Thyroid gland (tissue), 4 donors: ENCODE measurements at regions not wholly inside any gene's neighbourhood (a gene's known extent, or its start where the extent isn't known, plus 50 kb on each side); places are given as distances from the start of the nearest gene placed in this dataset.

ENCODE experiments used
- DNase-seq, 2 donors: peaks; one replicate each; pipeline ENCODE4 v3.0.0-alpha.2; 2019
- H3K27ac ChIP-seq, 3 donors: fragments of 200-600 bp; sonication (generic); 1 replicate in 2 of 3; 2 replicates in 1 of 3; pipeline ENCODE4 v1.5.1; 2016 to 2019; ENCODE audit warnings: mild to moderate bottlenecking in 1 of 3, moderate library complexity in 1 of 3
- H3K27me3 ChIP-seq: fragments of 200-600 bp; sonication (generic); one replicate; pipeline ENCODE4 v1.5.1; 2019
- H3K36me3 ChIP-seq, 2 donors: fragments of 200-600 bp; sonication (generic); one replicate each; pipeline ENCODE4 v1.5.1; 2016 to 2019
- H3K4me1 ChIP-seq, 2 donors: fragments of 200-600 bp; sonication (generic); one replicate each; pipeline ENCODE4 v1.5.1; 2017 to 2019
- H3K4me3 ChIP-seq, 3 donors: fragments of 200-600 bp; sonication (generic); replicated peaks in 1 of 3; 1 replicate in 2 of 3; 2 replicates in 1 of 3; pipeline ENCODE4 v1.5.1; 2016; ENCODE audit warnings: mild to moderate bottlenecking in 1 of 3
- H3K9me3 ChIP-seq: fragments of 200-600 bp; sonication (generic); one replicate; pipeline ENCODE4 v1.5.1; 2017
- CTCF ChIP-seq, 6 experiments: fragments of 200-600 bp in 3 of 6; fragments of 450-650 bp in 3 of 6; sonication (generic) in 3 of 6; IDR thresholded peaks; one replicate each; pipeline ENCODE4 v1.5.1; 2016 to 2019; ENCODE audit warnings: antibody characterized with exemption in 6 of 6, mild to moderate bottlenecking in 2 of 6, inconsistent platforms in 1 of 6, moderate library complexity in 1 of 6
- POLR2A ChIP-seq, 2 donors: fragments of 450-650 bp; IDR thresholded peaks; one replicate each; pipeline ENCODE4 v1.6.1; 2017; ENCODE audit warnings: antibody characterized with exemption in 2 of 2, mild to moderate bottlenecking in 2 of 2, moderate library complexity in 1 of 2
- WGBS, 2 donors: methylation state at CpG; one replicate each; pipeline ENCODE4 v1.1.5; 2017; 5-methylcytosine and 5-hydroxymethylcytosine counted together
- intact Hi-C: fragments of 100-400 bp; cut with DNase I; formaldehyde crosslinking; loops from one replicate; pipeline ENCODE4 v1.15.1; 2023

DNA sequence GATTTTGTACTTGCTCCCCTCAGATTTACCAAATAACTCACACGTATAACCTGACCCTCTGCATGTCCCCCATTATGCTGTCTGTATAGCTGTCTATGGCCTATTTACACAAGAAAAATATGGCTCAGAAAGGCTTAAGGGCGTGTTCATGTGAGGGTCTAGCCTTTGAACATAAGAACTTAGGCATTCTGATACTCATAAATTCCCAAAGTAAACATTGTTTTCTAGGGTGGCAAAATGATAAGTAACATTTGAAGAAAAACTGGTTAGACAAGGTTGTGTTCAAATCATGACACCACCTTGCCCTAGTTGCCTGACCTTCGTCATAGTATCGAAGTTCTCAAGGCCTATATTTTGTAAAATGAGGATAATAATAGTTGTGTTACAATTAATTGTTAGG, 394.6 kb downstream of the LRRIQ3 start:
- 93 to 96% methylated on average over 4 of the region's 4 CpGs for WGBS, 2 donors
- H3K4me1 ChIP-seq = peaks cover 5% of the 10 kb centered on the region in 2 donors
- intact Hi-C loops = no loop called here

GRCh38 chr1:73801912-73802429, 396.0 kb downstream of the LRRIQ3 start:
- intact Hi-C loops = no loop called here
- 67 to 76% methylated on average over 1 of the region's 1 CpG for WGBS, 2 donors
- H3K4me3 ChIP-seq = no peak overlapping the region

More for the DNA sequence above, 394.6 kb downstream of the LRRIQ3 start:
- no peak for TF ChIP-seq CTCF (IDR thresholded peaks at IDR 0.05)
- TF ChIP-seq POLR2A (IDR thresholded peaks at IDR 0.05) = no peak
- no peak for DNase-seq
- Histone ChIP-seq H3K27ac (no peak overlapping the region), H3K4me3 (no peak overlapping the region), H3K9me3 (no peaks in the 10 kb centered on the region), H3K36me3 (no peaks in the 10 kb centered on the region), H3K27me3 (no peaks in the 10 kb centered on the region)

DNA sequence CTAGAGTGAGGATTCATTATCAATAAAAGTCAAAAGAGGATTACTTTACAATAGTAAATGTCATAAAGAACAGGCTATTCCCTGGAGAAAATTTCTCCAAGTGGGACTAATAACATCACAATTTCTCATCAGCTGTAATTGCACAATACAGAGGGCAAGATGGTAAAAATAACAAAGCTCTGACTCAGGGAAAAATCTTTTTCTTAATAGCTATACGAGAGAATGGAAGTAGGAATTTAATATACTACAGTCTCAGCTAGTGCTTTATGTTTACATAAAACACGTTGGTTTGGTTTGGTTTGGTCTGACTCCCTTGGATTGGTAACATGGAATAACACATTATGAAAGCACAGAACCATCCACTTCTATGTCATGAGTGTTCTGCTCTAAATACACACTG, 397.6 kb downstream of the LRRIQ3 start:
- peak overlapping the region in 2 of 3 donors; percentile 7 to 23 for H3K27ac ChIP-seq
- H3K27me3 ChIP-seq = no peaks in the 10 kb centered on the region
- H3K9me3 ChIP-seq = no peaks in the 10 kb centered on the region
- intact Hi-C loops = no loop called here
- no peak overlapping the region for H3K4me3 ChIP-seq
- TF ChIP-seq POLR2A (IDR thresholded peaks at IDR 0.05) (no peak), CTCF (IDR thresholded peaks at IDR 0.05) (no peak)
- DNase-seq = no peak
- no peaks in the 10 kb centered on the region for H3K36me3 ChIP-seq
- 21 to 28% methylated on average over 2 of the region's 2 CpGs for WGBS, 2 donors
- peaks cover 5% of the 10 kb centered on the region in 2 donors for H3K4me1 ChIP-seq

More at GRCh38 chr1:73801912-73802429, 396.0 kb downstream of the LRRIQ3 start:
- Histone ChIP-seq H3K9me3 (no peaks in the 10 kb centered on the region), H3K4me1 (peaks cover 5% of the 10 kb centered on the region in 2 donors), H3K36me3 (no peaks in the 10 kb centered on the region), H3K27me3 (no peaks in the 10 kb centered on the region), H3K27ac (no peak overlapping the region)
- DNase-seq = no peak
- TF ChIP-seq CTCF (IDR thresholded peaks at IDR 0.05) = no peak
- TF ChIP-seq POLR2A (IDR thresholded peaks at IDR 0.05) = no peak

- no peaks in the 10 kb centered on the region for H3K27me3 ChIP-seq
- no peaks in the 10 kb centered on the region for H3K9me3 ChIP-seq
- H3K36me3 ChIP-seq = no peaks in the 10 kb centered on the region
- intact Hi-C loops = no loop called here
- no peak for DNase-seq
- no peak overlapping the region for H3K4me3 ChIP-seq
- H3K4me1 ChIP-seq = peaks cover 14 to 16% of the 10 kb centered on the region in 2 donors
- TF ChIP-seq POLR2A (IDR thresholded peaks at IDR 0.05) (no peak), CTCF (IDR thresholded peaks at IDR 0.05) (no peak)
- no peak overlapping the region for H3K27ac ChIP-seq
Measured at GRCh38 chr1:73789965-73790364, 408.0 kb downstream of the LRRIQ3 start.

GRCh38 chr1:73784026-73784425, 413.9 kb downstream of the LRRIQ3 start:
- Histone ChIP-seq H3K4me1 (peaks cover under 1 to 1% of the 10 kb centered on the region in 2 donors), H3K9me3 (no peaks in the 10 kb centered on the region), H3K4me3 (no peak overlapping the region), H3K27me3 (no peaks in the 10 kb centered on the region), H3K27ac (no peak overlapping the region), H3K36me3 (no peaks in the 10 kb centered on the region)
- WGBS, 2 donors = 89 to 91% methylated on average over 2 of the region's 2 CpGs
- intact Hi-C loops = no loop called here
- DNase-seq = no peak
- TF ChIP-seq POLR2A (IDR thresholded peaks at IDR 0.05) = no peak
- no peak for TF ChIP-seq CTCF (IDR thresholded peaks at IDR 0.05)
